HG02870 (cell line): ENCODE measurements at regions not wholly inside any gene's neighbourhood (a gene's known extent, or its start where the extent isn't known, plus 50 kb on each side); places are given as distances from the start of the nearest gene placed in this dataset.

ENCODE experiments used
- ATAC-seq: cut with Tn5 transposase; IDR thresholded peaks from one replicate; pipeline ENCODE4 v1.9.1; 2021; ENCODE audit warnings: mild to moderate bottlenecking, moderate library complexity; ENCODE audit not compliant: unreplicated experiment

DNA sequence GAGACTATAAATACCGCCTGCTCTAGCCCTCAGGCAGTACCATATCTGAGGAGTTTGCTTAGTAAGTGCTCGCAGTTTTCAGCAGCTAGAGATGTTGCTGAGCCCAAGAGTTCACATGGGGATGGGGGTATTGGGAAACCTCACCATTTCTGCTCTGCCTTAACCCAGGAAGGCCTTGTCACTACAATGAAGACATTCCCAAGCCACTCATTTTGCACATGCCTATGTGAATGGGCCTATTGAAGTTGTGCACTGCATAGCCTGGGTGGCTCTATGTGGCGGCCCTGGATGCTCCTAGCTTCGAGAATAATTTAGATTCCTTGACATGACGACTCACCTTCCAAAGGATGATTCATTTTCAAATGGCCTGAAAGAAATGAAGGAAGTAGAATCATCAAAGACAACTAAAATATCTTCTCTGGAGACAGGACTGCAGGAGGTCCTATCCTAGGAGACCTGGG lies 163.4 kb downstream of the ADAMTS15 start:
- no peak for ATAC-seq

DNA sequence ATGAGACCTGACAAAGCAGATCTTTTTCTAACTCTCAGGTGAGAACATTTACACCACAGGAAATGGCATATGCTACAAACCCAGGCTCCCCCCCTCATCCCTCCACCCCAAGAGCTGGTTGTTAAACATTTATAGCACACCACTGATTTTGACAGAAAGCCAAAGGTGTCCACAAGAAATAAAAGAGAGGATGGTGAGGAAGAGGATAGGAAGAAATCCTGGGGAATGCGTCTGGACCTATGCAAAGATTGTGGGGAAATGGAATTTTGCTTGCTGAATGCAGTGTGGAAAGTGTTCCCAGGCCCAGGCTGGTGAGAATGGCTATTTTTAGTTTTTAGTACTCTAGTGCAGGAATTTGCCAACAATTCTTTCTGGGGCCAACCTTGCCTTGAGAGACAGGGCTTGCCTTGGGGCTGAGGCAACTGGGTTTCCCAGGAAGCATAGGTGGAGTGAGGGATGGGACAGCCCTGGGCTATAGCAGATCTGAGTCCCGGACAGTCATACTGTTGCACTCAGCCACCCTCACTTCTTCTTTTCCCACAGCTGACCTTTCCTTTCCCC lies 163.9 kb downstream of the ADAMTS15 start:
- no peak for ATAC-seq

DNA sequence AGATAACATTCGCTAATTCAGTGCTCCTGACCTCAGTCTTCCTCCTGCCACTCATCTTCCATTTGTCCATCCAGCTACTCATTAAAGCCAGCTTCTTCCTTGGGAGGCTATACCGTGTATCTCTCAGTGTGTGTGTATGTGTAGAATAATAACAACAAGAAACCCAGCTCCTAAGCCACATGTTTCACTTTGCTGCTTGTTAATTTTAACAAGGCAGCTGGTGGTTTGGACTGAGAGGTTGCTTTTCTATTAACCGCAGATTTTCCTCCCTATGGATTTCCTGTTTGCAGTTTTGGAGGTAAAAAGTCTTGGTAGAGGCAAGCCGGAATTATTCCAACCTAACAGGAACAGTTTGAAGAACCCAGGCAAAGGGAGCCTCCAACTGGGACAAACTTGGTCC lies 165.0 kb downstream of the ADAMTS15 start:
- ATAC-seq, result no peak

DNA sequence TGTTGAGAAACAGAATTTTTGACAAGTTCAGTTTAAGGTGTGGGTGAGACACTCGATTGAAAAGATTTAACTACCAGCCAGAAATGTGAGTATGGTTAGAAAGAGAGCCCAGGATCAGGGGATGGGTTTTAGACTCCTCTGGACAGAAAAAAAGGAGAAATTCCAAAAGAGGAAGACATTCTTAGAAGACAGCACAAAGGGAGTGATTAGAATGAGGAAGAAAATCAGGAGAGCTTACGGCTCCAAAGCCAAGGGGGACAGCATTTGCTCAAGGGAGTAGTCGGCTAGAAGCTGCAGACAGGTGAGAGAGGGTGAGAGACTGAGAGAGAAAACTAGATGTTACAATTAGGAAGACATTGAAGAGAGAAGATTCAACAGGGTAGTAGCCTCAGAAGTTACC lies 166.1 kb downstream of the ADAMTS15 start:
- ATAC-seq, result no peak

DNA sequence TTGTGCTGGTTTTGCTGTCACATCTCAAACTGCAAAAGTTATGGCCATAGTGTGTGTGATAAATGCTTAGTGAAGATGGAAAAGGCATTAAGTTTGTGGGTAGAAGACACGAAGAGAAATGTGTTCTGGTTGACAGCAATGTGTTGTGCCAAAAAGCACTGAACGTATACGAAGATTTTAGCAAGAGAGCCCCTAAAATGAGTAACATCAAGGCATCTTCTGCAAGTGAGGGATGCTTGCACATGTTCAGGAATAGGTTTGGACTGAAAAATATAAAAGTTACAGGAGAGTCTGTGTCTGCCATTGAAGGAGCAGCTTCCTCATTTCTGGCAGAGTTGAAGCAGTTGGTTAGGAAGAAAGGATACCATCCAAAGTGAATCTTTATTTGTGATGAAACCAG lies 167.1 kb downstream of the ADAMTS15 start:
- ATAC-seq, result no peak

DNA sequence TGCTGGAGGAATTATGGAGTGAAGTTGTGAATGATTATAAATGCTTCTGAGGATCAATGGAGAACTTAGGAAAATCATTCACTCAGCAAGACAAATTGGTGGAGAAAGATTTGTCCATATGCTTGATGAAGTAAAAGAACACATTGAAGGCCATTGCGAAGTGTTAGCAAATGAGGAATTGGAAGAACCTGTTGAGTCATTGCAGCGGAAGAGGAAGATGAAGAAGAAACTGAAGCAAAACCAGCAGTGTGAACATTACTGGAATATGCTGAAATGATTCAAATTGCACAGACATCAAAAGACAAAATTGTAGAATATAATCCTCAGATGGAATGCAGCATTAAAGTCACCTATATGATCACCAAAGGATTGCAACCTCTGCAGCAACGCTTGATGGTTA lies 168.1 kb downstream of the ADAMTS15 start:
- ATAC-seq, result no peak

DNA sequence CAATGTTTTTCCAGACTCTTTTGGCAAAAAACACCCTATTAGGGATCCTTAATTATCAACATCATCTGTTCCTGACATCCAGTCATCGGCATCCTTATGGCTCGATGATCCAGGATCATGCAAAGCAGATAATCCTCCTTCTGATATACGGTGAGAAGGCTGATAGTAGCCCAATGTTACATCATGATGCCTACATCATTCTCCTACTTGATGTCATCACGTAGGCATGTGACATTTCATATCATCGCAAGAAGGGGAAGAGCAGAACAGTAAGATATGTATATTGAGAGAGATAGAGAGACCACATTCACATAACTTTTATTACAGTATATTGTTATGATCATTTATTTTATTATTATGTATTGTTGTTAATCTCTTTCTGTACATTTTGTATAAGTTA lies 168.6 kb downstream of the ADAMTS15 start:
- no peak for ATAC-seq

DNA sequence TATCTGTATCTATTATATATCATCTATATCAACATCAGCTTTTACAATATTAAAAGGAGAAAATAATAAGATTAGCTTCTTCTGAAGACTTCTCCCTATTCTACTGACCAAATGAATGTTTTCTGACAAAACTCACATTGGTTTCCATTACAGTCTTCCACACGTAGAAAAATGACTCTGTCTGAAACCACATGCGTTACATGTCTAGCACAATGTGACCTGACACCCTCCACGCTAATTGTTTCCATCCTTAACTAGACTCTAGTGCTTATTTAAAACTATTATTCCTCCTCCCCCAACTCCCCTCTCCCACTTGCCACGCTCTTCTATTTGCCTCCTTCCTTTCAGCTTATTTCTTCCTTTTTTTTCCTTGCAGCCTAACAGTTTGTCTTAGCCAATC lies 172.1 kb downstream of the ADAMTS15 start:
- ATAC-seq, result no peak

DNA sequence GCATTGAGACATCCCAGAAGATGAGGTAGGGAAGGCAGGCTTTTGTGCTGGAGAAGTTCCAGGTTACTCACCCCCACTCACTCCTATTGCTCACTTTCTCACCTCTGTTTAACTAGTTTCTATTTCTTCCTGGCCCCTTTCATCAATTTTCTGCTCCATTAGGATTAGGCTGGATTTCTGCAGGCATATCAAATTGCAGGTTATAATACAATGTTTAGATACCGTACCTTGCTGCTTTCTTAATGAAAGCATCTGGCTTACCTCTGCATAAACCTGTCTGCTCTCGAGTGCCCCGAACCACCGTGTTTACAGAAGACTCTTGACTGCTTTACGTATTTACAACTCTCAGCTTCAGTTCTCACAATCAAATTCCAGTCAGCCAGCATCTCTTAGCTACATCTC lies 173.7 kb downstream of the ADAMTS15 start:
- no peak for ATAC-seq

DNA sequence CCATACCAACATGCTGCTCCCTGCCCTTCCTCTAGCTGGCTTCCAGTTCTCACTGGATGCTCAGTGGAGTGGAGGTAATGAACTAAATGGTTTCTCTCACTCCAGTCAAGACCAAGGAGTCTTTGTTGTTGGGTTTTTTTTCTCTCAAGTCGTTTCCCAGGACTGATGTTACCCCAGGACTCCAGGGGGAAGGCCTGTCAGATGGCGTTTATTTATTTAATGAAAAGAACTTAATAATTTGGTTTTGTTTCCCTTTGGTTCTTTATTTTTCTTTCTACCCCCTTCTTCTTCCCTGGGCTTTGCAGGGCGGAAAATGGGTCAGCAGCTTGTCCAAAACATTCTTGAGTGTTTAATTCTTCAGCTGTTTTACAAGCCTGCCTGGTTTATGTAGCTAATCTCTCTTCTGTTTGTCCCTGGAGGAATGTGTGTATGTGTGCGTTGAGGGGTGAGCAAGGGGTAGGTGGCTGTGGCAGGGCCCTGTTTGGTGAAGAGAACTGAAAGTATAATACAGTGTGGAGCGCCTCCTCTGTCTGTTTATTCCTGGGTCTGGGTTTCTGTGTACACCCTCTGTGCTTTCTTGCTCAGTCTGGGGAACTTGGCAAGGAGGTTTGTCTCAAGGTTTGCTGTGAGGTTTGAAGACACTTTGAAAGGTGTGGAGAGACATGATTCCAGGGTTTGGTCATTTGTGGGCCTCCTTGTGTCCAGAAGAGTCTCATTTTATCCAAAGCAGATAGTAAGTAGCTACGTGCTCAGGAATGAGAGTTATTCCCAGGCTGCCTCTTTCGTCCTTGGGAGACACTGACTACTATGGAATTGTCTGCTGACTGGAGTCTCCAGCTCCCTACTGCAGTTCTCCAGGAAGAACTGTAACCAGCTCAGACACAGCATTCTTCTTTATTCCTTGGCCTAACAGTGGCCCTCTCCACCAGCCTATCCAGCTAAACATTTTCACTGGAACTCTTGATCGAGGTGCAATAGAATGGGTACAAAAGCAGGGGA lies 175.5 kb downstream of the ADAMTS15 start:
- ATAC-seq, result no peak

DNA sequence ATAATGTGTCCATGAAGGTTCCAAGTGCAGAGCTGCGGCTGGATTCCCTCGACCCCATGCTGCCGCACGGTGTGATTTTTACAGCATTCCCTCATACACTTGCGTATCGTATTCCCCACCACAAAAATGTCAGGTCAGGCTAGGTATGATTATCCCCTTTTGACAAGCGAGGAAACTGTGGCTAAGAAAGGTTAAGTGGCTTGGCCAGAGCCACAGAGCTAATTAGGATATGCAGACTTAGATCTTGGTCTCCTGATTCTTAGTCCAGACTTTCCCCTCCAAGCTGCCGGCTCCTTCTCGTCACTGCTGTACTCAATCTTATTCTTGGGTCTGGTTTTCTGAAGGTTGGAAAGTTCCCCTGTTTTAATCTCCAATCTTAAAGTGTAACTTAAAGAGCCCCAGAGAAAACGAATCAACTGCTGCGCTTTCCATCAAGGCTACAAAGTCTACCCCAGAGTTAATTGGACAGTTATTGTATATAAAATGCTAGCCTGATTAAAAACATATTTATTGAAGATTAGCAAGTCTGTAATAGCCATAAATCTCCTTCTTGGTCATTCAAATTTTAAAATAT lies 176.6 kb downstream of the ADAMTS15 start:
- ATAC-seq, result no peak

DNA sequence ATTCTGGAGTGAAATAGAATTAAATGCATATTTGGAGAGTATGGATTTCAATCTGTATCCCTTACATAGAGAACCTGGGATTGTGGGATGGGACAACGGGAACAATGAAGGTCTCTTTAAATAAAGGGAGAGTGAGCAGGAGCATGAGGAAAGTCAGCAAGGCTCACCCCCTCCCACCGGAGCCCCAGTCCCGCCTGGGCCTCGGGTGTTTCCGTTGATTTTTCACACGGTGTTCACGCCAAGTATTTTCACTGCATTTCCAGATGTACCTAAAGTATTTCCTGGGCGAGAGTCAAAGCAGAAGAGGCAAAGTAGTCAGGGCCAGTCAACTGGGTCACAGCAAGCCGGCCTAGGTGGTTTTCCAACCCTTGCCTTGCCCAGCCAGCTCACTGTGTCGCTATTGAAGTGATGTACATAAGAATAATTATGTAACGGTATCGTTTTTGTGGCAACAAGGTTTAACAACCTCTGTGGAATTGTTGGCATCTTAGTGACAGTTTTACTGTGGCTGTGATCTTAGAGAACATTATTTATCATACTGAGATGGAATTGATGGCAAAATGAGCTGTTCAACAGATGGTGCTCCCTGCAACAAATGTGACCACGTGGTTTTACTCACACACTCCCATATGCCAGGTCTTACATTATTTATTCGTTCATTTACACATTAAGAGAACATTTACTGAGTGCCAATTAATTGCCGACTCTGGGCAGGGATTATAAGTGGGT lies 177.3 kb downstream of the ADAMTS15 start:
- ATAC-seq, result no peak

DNA sequence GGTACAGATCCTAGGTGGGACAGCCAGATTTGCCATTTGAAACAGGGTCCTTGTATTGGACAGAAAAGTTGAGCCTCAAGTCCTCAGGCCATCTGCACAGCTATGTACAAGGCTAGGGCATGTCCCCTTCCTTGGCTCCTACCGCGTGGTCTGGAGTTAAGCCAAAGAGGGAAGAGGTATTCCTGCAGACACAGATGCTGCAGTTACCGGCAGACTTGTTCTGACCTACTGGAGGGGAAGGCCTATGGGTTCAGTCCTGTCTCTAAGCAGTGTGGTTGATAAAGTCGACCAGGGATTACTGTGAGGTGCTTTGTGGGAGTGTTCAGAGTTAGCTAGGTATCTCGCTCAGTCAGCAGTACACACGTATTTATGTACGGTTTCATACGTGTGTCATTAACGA lies 180.6 kb downstream of the ADAMTS15 start:
- ATAC-seq, result no peak

DNA sequence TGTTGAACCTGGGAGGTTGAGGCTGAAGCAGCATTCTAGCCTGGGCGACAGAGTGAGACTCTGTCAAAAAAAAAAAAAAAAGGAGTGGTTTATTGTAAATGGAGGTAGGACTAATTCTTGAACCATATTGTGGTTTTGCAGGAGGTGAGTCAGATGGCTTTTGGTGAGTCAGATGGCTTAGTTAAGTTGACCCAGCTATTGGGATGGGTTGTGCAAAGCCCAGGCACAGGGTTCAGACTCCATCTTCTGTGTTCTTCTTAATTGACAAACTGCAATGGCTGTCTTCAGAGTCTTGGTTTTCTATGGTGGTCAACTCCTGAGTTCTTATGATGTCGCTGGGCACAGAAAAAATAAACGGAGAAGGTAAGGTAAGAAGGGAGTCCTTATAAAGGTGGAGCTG lies 182.7 kb downstream of the ADAMTS15 start:
- ATAC-seq, result no peak

DNA sequence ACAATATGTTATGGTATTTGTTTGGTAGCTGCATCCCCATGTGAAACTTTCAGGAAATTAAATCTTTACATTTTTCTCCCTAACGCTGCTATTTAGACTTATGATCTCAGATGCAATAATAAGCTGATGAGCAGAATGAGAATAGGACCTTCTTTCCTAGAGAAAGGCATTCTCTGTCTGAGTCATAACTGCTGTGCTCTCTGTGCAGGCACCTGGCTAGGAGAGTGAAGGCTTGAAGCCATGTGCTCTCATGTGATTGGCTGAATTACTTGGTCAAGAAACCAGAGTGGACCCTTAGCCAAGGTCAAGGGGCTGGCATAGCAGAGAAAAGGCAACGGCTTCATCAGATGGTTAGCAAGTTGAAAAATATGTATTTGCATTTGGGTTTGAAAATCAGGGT lies 185.0 kb downstream of the ADAMTS15 start:
- ATAC-seq, result no peak

DNA sequence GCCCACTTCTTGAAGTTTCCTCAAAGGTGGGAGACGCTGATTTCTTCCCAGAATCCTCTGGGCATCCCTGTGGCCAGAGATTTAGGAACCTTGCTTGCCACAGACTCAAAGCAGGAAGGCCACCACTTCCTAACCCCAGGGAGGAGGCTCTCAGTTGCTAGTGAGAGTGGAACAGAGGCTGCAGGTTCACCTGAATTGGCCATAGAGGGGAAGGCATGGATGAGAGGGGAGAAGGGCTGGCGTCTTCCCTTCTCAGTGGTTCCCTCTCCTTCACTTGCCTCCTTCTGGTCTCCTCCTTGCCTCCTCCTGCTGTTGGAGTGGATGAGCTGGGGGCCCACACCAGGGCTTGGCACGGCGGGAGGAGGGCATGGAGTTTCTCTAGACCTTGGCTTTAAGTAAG lies 185.7 kb downstream of the ADAMTS15 start:
- ATAC-seq, result no peak

DNA sequence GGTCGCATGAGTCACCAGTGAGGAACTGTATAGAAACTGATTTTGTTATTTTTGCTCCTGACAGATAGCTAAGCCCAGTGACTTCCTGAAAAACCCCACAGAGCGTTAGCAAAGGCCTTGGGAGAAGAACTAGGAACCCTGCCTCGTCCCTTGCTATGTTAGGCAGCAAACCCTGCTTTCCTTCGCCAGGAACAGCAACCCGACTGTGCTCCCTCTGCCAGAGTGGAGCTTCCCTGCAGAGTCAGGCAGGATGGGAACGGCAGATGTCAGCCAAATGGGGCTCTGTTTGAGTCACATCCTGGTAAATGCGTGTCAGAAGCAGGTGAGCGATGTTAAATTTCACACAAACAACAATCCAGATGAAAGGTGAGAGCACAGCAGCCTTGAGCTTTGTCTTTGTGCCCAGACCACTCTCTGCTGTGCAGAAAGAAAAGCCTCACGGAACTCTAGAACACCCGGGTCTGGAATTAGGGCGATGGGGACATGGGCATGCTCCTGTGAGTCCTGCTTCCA lies 186.6 kb downstream of the ADAMTS15 start:
- no peak for ATAC-seq

DNA sequence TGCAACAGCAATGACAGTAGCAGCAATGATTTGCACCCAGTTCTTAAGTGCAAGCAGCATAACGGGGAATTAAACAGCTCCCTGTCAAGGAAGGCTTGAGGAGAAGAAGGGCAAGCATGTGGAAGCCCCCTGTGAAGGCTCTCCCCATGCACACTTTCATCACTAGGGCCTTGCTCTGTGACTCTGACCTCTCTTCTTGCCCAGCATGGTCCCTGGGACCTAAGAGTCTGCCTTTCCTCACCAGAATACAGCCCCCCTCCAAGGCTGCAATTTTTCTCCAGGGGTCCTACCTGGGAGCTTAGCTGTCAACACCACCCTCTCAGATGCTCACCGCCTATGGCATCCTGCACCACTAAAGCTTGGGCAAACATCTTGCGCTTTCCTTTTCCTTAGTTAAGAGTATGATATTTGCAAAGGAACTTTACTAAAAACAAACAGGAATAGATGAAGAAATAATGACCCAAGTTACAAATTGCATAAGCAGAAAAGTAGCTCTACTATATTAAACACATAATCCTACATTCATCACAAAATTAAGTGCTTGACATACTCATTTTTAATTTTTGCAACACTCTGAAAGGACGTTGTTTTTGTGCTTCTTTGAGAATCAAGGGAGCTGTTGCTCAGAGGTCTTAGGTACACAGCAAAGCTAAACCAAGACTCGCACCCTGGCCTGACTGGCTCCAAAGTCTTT lies 187.6 kb downstream of the ADAMTS15 start:
- no peak for ATAC-seq

DNA sequence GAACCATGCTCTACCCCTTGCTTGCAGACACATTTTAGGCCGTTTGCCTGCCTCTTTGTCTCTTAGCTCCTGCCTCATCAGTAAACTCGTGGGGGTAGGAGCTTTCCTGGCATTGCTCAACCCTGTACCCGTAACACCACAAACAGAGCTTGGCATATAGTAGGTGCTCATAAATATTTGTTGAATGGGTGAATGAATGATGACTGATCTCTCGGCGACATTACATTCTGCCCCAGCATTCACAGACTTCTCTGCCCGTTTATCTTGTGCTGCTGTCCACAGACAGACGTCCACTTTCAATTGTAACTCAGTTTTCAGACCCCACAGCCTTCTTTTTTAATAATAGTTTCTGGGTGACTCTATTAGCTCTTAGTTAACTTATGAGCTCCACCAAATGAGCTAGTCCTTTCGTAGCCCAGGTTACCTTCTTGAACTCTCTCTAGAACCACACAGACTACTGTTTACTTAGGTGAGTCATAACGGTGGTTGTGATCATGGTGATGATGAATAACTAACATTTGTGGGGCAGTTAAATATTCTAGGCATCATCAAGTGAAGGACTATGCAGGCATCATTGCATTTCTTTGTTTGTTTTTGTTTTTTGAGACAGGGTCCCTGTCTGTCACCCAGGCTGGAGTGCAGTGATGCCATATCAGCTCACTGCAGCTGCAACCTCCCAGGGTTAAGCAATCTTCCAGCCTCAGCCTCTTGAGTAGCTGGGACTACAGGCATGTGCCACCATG lies 188.4 kb downstream of the ADAMTS15 start:
- peak; percentile 66 for ATAC-seq

DNA sequence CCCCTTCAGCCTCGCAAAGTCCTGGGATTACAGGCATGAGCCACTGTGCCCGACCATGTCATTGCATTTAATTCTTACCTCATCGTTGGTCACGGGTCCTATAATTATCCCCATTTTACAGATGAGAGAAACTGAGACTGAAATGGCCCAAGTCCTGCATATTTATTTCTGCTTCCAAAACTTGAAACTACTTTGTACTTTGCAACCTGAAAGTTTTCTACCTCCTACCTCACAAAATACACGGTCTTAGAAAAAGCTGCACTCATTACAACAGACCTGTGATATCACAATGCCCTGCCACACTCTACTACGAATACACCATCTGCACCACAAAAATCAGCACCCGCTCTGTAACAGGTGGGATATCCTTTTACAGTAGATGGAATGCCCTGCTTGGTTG lies 189.1 kb downstream of the ADAMTS15 start:
- no peak for ATAC-seq
